ENCODE measurements at regions not wholly inside any gene's neighbourhood (a gene's known extent, or its start where the extent isn't known, plus 50 kb on each side); places are given as distances from the start of the nearest gene placed in this dataset.

GRCh38 chr7:17036584-17036983 lies 154.8 kb upstream of the AGR3 start:
- no peak for TF ChIP-seq CTCF (IDR thresholded peaks at IDR 0.05)
- TF ChIP-seq POLR2AphosphoS5 (IDR thresholded peaks at IDR 0.05) = no peak
- no peak for TF ChIP-seq POLR2A (IDR thresholded peaks at IDR 0.05)

All from sigmoid colon (tissue), 4 donors.